IMR-90 (cell line): ENCODE measurements at regions not wholly inside any gene's neighbourhood (a gene's known extent, or its start where the extent isn't known, plus 50 kb on each side); places are given as distances from the start of the nearest gene placed in this dataset.

Source experiments
- ATAC-seq: fragments of 200-7000 bp; cut with Tn5 transposase; 2 replicates; pipeline ENCODE4 v1.9.1; 2020; ENCODE audit warnings: low read depth, mild to moderate bottlenecking, moderate library complexity
- BruUV-seq: library from RNA; stranded (reverse); fragments of 400-500 nt; replicated peaks from 2 replicates; lab custom pipeline; 2021; lab: Mats Ljungman, UMichigan
- CTCF ChIA-PET: fragments of 300-600 bp; formaldehyde crosslinking; extraction: SDS; loops from one replicate; lab custom pipeline; 2021; ENCODE audit warnings: antibody characterized with exemption; lab: Yijun Ruan, JAX
- POLR2A ChIA-PET: fragments of 300-600 bp; sonication (Branson Sonifier 250); formaldehyde crosslinking; loops from one replicate; lab custom pipeline; 2022; ENCODE audit warnings: antibody characterized with exemption; ENCODE audit not compliant: unreplicated experiment; lab: Charles Lee
- DNase-seq: peaks from one replicate; pipeline ENCODE4 v3.0.0; 2013
- H2AFZ ChIP-seq: replicated peaks from 2 replicates; pipeline ENCODE3; 2013; ENCODE audit warnings: low read length, mild to moderate bottlenecking; ENCODE audit not compliant: poor library complexity
- H2AK5ac ChIP-seq: 2 replicates; pipeline ENCODE4 v1.6.1; 2013; ENCODE audit warnings: low read depth, low read length, inconsistent platforms
- H2AK9ac ChIP-seq: replicated peaks from 2 replicates; pipeline ENCODE3; 2013; ENCODE audit warnings: mild to moderate bottlenecking, low read depth, low read length, moderate library complexity; ENCODE audit not compliant: poor library complexity
- H2BK120ac ChIP-seq: 2 replicates; pipeline ENCODE4 v1.6.1; 2013; ENCODE audit warnings: low read depth, low read length, inconsistent platforms
- H2BK15ac ChIP-seq: 3 replicates; pipeline ENCODE4 v1.6.1; 2013; ENCODE audit warnings: low read depth, low read length, inconsistent platforms
- H2BK20ac ChIP-seq: 2 replicates; pipeline ENCODE4 v1.6.1; 2013; ENCODE audit warnings: low read depth, mild to moderate bottlenecking, inconsistent platforms, low read length, moderate library complexity
- H2BK5ac ChIP-seq: 2 replicates; pipeline ENCODE4 v1.6.1; 2013; ENCODE audit warnings: mild to moderate bottlenecking, low read depth, low read length, inconsistent platforms; ENCODE audit not compliant: poor library complexity, severe bottlenecking
- H3K14ac ChIP-seq: replicated peaks from 2 replicates; pipeline ENCODE4 v1.6.1; 2013; ENCODE audit warnings: low read depth, low read length, inconsistent platforms
- H3K18ac ChIP-seq: 2 replicates; pipeline ENCODE4 v1.6.1; 2013; ENCODE audit warnings: low read depth, low read length, control low read depth
- H3K23ac ChIP-seq: 2 replicates; pipeline ENCODE4 v1.6.1; 2013; ENCODE audit warnings: low read depth, low read length, inconsistent platforms
- H3K27ac ChIP-seq: 2 replicates; pipeline ENCODE4 v1.5.1; 2013; ENCODE audit warnings: mild to moderate bottlenecking, control low read depth, low read length; ENCODE audit not compliant: insufficient read depth
- H3K27me3 ChIP-seq: 2 replicates; pipeline ENCODE4 v1.6.1; 2013; ENCODE audit warnings: low read length; ENCODE audit not compliant: control insufficient read depth, insufficient read depth
- H3K36me3 ChIP-seq: 2 replicates; pipeline ENCODE4 v1.6.1; 2013; ENCODE audit warnings: low read length, mixed read lengths; ENCODE audit not compliant: control insufficient read depth, insufficient read depth
- H3K4ac ChIP-seq: 2 replicates; pipeline ENCODE4 v1.6.1; 2013; ENCODE audit warnings: low read depth, low read length, inconsistent platforms
- H3K4me1 ChIP-seq: 2 replicates; pipeline ENCODE4 v1.6.1; 2013; ENCODE audit warnings: low read length, mixed read lengths; ENCODE audit not compliant: control insufficient read depth, insufficient read depth
- H3K4me2 ChIP-seq: 2 replicates; pipeline ENCODE4 v1.6.1; 2013; ENCODE audit warnings: low read depth, mild to moderate bottlenecking, control low read depth, low read length, moderate library complexity
- H3K4me3 ChIP-seq: 2 replicates; pipeline ENCODE4 v1.5.1; 2013; ENCODE audit warnings: low read depth, mild to moderate bottlenecking, control low read depth, low read length, moderate library complexity; ENCODE audit not compliant: insufficient read depth
- H3K56ac ChIP-seq: 2 replicates; pipeline ENCODE4 v1.6.1; 2013; ENCODE audit warnings: low read length, inconsistent platforms; ENCODE audit not compliant: insufficient read depth; ENCODE audit errors: extremely low read depth
- H3K79me1 ChIP-seq, 2 experiments: 2 replicates each; pipeline ENCODE4 v1.6.1; 2013; ENCODE audit warnings: low read length in 2 of 2, inconsistent platforms in 1 of 2, low read depth in 1 of 2
- H3K9ac ChIP-seq: 2 replicates; pipeline ENCODE4 v1.6.1; 2013; ENCODE audit warnings: low read depth, low read length, control low read depth
- H3K9me1 ChIP-seq: 2 replicates; pipeline ENCODE4 v1.6.1; 2013; ENCODE audit warnings: low read length, inconsistent platforms; ENCODE audit not compliant: insufficient read depth
- H3K9me3 ChIP-seq: 2 replicates; pipeline ENCODE4 v1.6.1; 2013; ENCODE audit warnings: low read length; ENCODE audit not compliant: control insufficient read depth, insufficient read depth
- H4K20me1 ChIP-seq: 2 replicates; pipeline ENCODE4 v1.6.1; 2013; ENCODE audit warnings: low read length, inconsistent platforms; ENCODE audit not compliant: insufficient read depth
- H4K5ac ChIP-seq: 2 replicates; pipeline ENCODE4 v1.6.1; 2013; ENCODE audit warnings: mild to moderate bottlenecking, low read depth, low read length, control low read depth
- H4K8ac ChIP-seq, 2 experiments: 2 replicates each; pipeline ENCODE4 v1.6.1; 2013; ENCODE audit warnings: low read depth in 2 of 2, low read length in 2 of 2, control low read depth in 1 of 2, inconsistent platforms in 1 of 2
- H4K91ac ChIP-seq: 2 replicates; pipeline ENCODE4 v1.6.1; 2013; ENCODE audit warnings: low read depth, low read length, inconsistent platforms; ENCODE audit not compliant: insufficient read depth
- CEBPB ChIP-seq: IDR thresholded peaks from 2 replicates; pipeline ENCODE4 v1.6.1; 2012; ENCODE audit warnings: low read depth, low read length, improper control_type of control experiment
- ELK1 ChIP-seq: fragments of 150-350 bp; IDR thresholded peaks from 2 replicates; pipeline ENCODE4 v1.6.1; 2016; ENCODE audit warnings: low read depth, mild to moderate bottlenecking, low read length, moderate library complexity, borderline replicate concordance
- MAFK ChIP-seq: IDR thresholded peaks from 2 replicates; pipeline ENCODE4 v1.6.1; 2012; ENCODE audit warnings: low read depth, low read length, improper control_type of control experiment
- MAZ ChIP-seq: IDR thresholded peaks from 2 replicates; pipeline ENCODE4 v1.6.1; 2012; ENCODE audit warnings: low read depth, mild to moderate bottlenecking, low read length, improper control_type of control experiment, moderate library complexity, borderline replicate concordance
- MXI1 ChIP-seq: IDR thresholded peaks from 2 replicates; pipeline ENCODE4 v1.6.1; 2012; ENCODE audit warnings: low read depth, mild to moderate bottlenecking, low read length, moderate library complexity, borderline replicate concordance
- POLR2A ChIP-seq: IDR thresholded peaks from 2 replicates; pipeline ENCODE4 v1.6.1; 2012; ENCODE audit warnings: mild to moderate bottlenecking, low read depth, low read length
- RCOR1 ChIP-seq: IDR thresholded peaks from 2 replicates; pipeline ENCODE4 v1.6.1; 2012; ENCODE audit warnings: mild to moderate bottlenecking, low read length, improper control_type of control experiment; ENCODE audit not compliant: insufficient replicate concordance
- RFX5 ChIP-seq: IDR thresholded peaks from 2 replicates; pipeline ENCODE4 v1.8.0; 2012; ENCODE audit warnings: low read depth, mild to moderate bottlenecking, low read length, moderate library complexity
- SMC3 ChIP-seq: fragments of 150-350 bp; IDR thresholded peaks from 2 replicates; pipeline ENCODE4 v1.6.1; 2016; ENCODE audit warnings: low read depth, mild to moderate bottlenecking, antibody characterized with exemption, low read length, moderate library complexity
- WGBS, 2 experiments: methylation state at CpG; one replicate each; pipeline versions ENCODE4 v1.1.5 to v1.1.7; 2013; ENCODE audit warnings: missing lambda C conversion rate in 2 of 2; ENCODE audit not compliant: insufficient read length in 1 of 2; ENCODE audit errors: extremely low coverage in 2 of 2; 5-methylcytosine and 5-hydroxymethylcytosine counted together
- dilution Hi-C: fragments of 300-500 bp; cut with HindIII; formaldehyde crosslinking; loops from one replicate; pipeline ENCODE4 v1.14.3; 2018; ENCODE audit warnings: low sequenced_read_pairs; ENCODE audit not compliant: unreplicated experiment
- in situ Hi-C: fragments of 300-500 bp; cut with MboI; formaldehyde crosslinking; loops from 3 replicates; pipeline ENCODE4 v1.14.3; 2019; ENCODE audit warnings: low sequenced_read_pairs, inconsistent platforms, mixed read lengths
- intact Hi-C: fragments of 100-400 bp; cut with micrococcal nuclease; formaldehyde crosslinking; loops from 2 replicates; pipeline ENCODE4 v1.10.0; 2022
- TF ChIP-seq, protein P1 (sequence below): fragments of 150-350 bp; IDR thresholded peaks from 2 replicates; pipeline ENCODE4 v1.6.1; 2017; ENCODE audit warnings: mild to moderate bottlenecking, antibody characterized with exemption, low read length, low read depth
- TF ChIP-seq, protein P2 (sequence below): conservative IDR thresholded peaks from 2 replicates; pipeline ENCODE4 v1.5.1; 2012; ENCODE audit warnings: mild to moderate bottlenecking, low read depth, low read length, improper control_type of control experiment

GRCh38 chr3:70703305-70704102 is 391.1 kb upstream of the MDFIC2 start:
- POLR2A ChIA-PET, result no interaction called here
- Histone ChIP-seq H4K20me1 (no peaks in the 10 kb centered on the region), H3K36me3 (no peaks in the 10 kb centered on the region), H3K4me2 (no peak overlapping the region), H2BK5ac (no peak overlapping the region), H3K27ac (no peak overlapping the region), H4K5ac (no peak overlapping the region), H3K4ac (no peak overlapping the region), H2BK20ac (no peak overlapping the region), H4K8ac (no peak overlapping the region), H2BK120ac (no peak overlapping the region), H3K27me3 (peaks cover 8% of the 10 kb centered on the region), H3K14ac (no peak overlapping the region), H3K18ac (no peak overlapping the region), H3K9me1 (no peaks in the 10 kb centered on the region), H2AFZ (peak overlapping the region; percentile 45), H3K4me3 (no peak overlapping the region), H3K56ac (no peak overlapping the region), H3K4me1 (no peaks in the 10 kb centered on the region), H3K23ac (no peak overlapping the region), H3K9me3 (no peaks in the 10 kb centered on the region), H3K9ac (no peak overlapping the region), H3K79me1 (no peaks in the 10 kb centered on the region), H2AK5ac (no peak overlapping the region), H2AK9ac (no peak overlapping the region), H4K91ac (no peak overlapping the region), H2BK15ac (no peak overlapping the region)
- TF ChIP-seq SMC3 (no peak), RCOR1 (no peak), MAZ (no peak), RFX5 (no peak), ELK1 (no peak), MXI1 (no peak), CEBPB (no peak), POLR2A (no peak), MAFK (no peak)
- TF ChIP-seq, protein P1, sequence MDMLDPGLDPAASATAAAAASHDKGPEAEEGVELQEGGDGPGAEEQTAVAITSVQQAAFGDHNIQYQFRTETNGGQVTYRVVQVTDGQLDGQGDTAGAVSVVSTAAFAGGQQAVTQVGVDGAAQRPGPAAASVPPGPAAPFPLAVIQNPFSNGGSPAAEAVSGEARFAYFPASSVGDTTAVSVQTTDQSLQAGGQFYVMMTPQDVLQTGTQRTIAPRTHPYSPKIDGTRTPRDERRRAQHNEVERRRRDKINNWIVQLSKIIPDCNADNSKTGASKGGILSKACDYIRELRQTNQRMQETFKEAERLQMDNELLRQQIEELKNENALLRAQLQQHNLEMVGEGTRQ, result no peak
- TF ChIP-seq, protein P2, sequence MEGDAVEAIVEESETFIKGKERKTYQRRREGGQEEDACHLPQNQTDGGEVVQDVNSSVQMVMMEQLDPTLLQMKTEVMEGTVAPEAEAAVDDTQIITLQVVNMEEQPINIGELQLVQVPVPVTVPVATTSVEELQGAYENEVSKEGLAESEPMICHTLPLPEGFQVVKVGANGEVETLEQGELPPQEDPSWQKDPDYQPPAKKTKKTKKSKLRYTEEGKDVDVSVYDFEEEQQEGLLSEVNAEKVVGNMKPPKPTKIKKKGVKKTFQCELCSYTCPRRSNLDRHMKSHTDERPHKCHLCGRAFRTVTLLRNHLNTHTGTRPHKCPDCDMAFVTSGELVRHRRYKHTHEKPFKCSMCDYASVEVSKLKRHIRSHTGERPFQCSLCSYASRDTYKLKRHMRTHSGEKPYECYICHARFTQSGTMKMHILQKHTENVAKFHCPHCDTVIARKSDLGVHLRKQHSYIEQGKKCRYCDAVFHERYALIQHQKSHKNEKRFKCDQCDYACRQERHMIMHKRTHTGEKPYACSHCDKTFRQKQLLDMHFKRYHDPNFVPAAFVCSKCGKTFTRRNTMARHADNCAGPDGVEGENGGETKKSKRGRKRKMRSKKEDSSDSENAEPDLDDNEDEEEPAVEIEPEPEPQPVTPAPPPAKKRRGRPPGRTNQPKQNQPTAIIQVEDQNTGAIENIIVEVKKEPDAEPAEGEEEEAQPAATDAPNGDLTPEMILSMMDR, result no peak
- intact Hi-C loops (no loop called here), in situ Hi-C loops (loop anchor here (25.0 kb wide), 2 partner anchors 609 to 909 kb away; no protein-coding TSS in a partner anchor), dilution Hi-C loops (no loop called here)
- ATAC-seq (no peak), DNase-seq (no peak)
- BruUV-seq, result no TSS peak
- WGBS, 2 experiments, result 78% methylated on average over 1 of the region's 16 CpGs; no CpG with 5 or more reads in 1 of the 2 experiments
- CTCF ChIA-PET, result interaction anchor here (0.5 kb wide), 1 partner anchor 465 kb away, joined by 3 read pairs; no protein-coding TSS in a partner anchor
